DOHH2 (cell line): ENCODE measurements at regions not wholly inside any gene's neighbourhood (a gene's known extent, or its start where the extent isn't known, plus 50 kb on each side); places are given as distances from the start of the nearest gene placed in this dataset.

Experiments used
- H3F3A ChIP-seq: fragments of 200-600 bp; sonication (generic), shearing (Covaris generic); 2 replicates; pipeline ENCODE4 v1.6.0; 2016; ENCODE audit warnings: antibody characterized with exemption, mild to moderate bottlenecking; ENCODE audit not compliant: control insufficient read depth, insufficient read depth
- H3K27ac ChIP-seq: fragments of 200-600 bp; sonication (generic); 2 replicates; pipeline ENCODE4 v1.5.1; 2014; ENCODE audit warnings: low read depth, mild to moderate bottlenecking, low read length, moderate library complexity
- H3K27me3 ChIP-seq: fragments of 200-600 bp; sonication (generic); 2 replicates; pipeline ENCODE4 v1.6.1; 2014; ENCODE audit warnings: mild to moderate bottlenecking, low read length, mixed read lengths; ENCODE audit not compliant: control insufficient read depth
- H3K36me3 ChIP-seq: fragments of 200-600 bp; sonication (generic); 2 replicates; pipeline ENCODE4 v1.6.1; 2014; ENCODE audit warnings: mild to moderate bottlenecking, low read length, moderate library complexity, mixed read lengths; ENCODE audit not compliant: control insufficient read depth
- H3K4me1 ChIP-seq: fragments of 200-600 bp; sonication (generic); 2 replicates; pipeline ENCODE4 v1.6.1; 2014; ENCODE audit warnings: mild to moderate bottlenecking, low read length, mixed read lengths; ENCODE audit not compliant: control insufficient read depth
- H3K4me2 ChIP-seq: fragments of 200-600 bp; sonication (generic); 2 replicates; pipeline ENCODE4 v1.6.0; 2014; ENCODE audit warnings: mild to moderate bottlenecking, low read length, moderate library complexity
- H3K4me3 ChIP-seq: fragments of 200-600 bp; sonication (generic); 2 replicates; pipeline ENCODE4 v1.5.1; 2014; ENCODE audit warnings: mild to moderate bottlenecking, low read length, mixed read lengths
- H3K79me2 ChIP-seq: fragments of 200-600 bp; sonication (generic); 2 replicates; pipeline ENCODE4 v1.6.1; 2014; ENCODE audit warnings: mild to moderate bottlenecking, low read length, mixed read lengths; ENCODE audit not compliant: control insufficient read depth
- H3K9me2 ChIP-seq: fragments of 200-600 bp; sonication (generic); replicated peaks from 2 replicates; pipeline ENCODE4 v1.6.1; 2014; ENCODE audit warnings: mild to moderate bottlenecking, low read length, mixed read lengths; ENCODE audit not compliant: control insufficient read depth
- H3K9me3 ChIP-seq: fragments of 200-600 bp; sonication (generic); 2 replicates; pipeline ENCODE4 v1.6.1; 2014; ENCODE audit warnings: antibody characterized with exemption, low read length, mixed read lengths; ENCODE audit not compliant: control insufficient read depth, insufficient read depth
- H4K20me1 ChIP-seq: fragments of 200-600 bp; sonication (generic); 2 replicates; pipeline ENCODE4 v1.6.0; 2014; ENCODE audit warnings: low read depth, mild to moderate bottlenecking, antibody characterized with exemption, low read length, moderate library complexity; ENCODE audit not compliant: control insufficient read depth, insufficient read depth
- EZH2phosphoT487 ChIP-seq: fragments of 200-600 bp; sonication (generic); IDR thresholded peaks from 2 replicates; pipeline ENCODE4 v1.6.1; 2017; ENCODE audit warnings: borderline replicate concordance, mild to moderate bottlenecking, antibody characterized with exemption, low read length, moderate library complexity, mixed read lengths
- TF ChIP-seq, protein P1 (sequence below): fragments of 200-600 bp; sonication (generic); IDR thresholded peaks from one replicate; pipeline ENCODE4 v1.5.1; 2014; ENCODE audit warnings: antibody characterized with exemption, mild to moderate bottlenecking, low read depth, low read length; ENCODE audit not compliant: poor library complexity, severe bottlenecking

DNA sequence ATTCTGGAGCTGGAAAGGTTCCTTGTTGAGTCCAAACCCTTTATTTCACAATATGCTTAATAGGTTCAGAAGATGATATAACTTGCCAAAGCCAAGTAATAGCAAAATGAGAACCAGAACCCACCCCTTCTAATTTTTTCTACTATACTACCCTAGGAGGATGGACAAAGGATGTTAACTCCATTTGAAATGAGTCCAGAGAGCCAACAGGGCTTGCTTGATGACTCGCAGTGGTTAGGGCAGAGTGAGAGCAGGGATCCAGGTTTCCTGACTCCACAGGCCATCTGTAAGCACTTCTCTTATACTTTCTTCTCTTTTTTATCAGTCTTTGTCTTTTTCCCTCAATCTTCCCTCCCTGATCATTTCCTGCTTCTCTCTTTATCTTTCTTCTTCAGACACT lies 668.1 kb downstream of the MED13L start:
- no peak for TF ChIP-seq EZH2phosphoT487
- TF ChIP-seq, protein P1, sequence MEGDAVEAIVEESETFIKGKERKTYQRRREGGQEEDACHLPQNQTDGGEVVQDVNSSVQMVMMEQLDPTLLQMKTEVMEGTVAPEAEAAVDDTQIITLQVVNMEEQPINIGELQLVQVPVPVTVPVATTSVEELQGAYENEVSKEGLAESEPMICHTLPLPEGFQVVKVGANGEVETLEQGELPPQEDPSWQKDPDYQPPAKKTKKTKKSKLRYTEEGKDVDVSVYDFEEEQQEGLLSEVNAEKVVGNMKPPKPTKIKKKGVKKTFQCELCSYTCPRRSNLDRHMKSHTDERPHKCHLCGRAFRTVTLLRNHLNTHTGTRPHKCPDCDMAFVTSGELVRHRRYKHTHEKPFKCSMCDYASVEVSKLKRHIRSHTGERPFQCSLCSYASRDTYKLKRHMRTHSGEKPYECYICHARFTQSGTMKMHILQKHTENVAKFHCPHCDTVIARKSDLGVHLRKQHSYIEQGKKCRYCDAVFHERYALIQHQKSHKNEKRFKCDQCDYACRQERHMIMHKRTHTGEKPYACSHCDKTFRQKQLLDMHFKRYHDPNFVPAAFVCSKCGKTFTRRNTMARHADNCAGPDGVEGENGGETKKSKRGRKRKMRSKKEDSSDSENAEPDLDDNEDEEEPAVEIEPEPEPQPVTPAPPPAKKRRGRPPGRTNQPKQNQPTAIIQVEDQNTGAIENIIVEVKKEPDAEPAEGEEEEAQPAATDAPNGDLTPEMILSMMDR, result no peak
- H3K9me3 ChIP-seq, result no peaks in the 10 kb centered on the region
- no peaks in the 10 kb centered on the region for H3K9me2 ChIP-seq
- no peaks in the 10 kb centered on the region for H4K20me1 ChIP-seq
- no peaks in the 10 kb centered on the region for H3K4me1 ChIP-seq
- no peak overlapping the region for H3K27ac ChIP-seq
- H3K4me2 ChIP-seq, result no peak overlapping the region
- H3F3A ChIP-seq, result no peaks in the 10 kb centered on the region
- H3K79me2 ChIP-seq, result no peaks in the 10 kb centered on the region
- no peaks in the 10 kb centered on the region for H3K36me3 ChIP-seq
- no peaks in the 10 kb centered on the region for H3K27me3 ChIP-seq
- H3K4me3 ChIP-seq, result no peak overlapping the region

DNA sequence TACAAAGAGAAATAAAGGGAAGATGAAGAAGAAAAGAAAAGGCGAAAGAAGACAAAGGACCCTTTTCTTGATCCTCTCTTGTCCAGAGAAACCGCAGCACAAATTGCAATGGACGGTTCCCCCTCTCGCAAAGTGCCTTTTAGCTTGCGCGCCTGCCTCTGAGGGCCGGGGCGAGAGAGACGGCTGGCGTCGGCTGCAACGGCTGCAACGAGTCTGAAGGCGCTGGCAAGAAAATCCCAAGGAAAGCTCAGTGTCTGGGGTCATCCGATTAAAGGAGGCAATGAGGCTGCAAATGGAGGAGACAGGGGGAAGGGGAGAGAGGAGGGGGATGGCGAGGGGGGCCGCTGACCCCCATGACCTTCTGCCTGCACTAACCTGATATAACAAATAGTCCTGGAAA lies 671.5 kb downstream of the MED13L start:
- Histone ChIP-seq H3K4me3 (no peak overlapping the region), H4K20me1 (no peaks in the 10 kb centered on the region), H3F3A (no peaks in the 10 kb centered on the region), H3K36me3 (no peaks in the 10 kb centered on the region), H3K27ac (no peak overlapping the region), H3K9me2 (no peaks in the 10 kb centered on the region), H3K4me2 (no peak overlapping the region), H3K27me3 (no peaks in the 10 kb centered on the region), H3K79me2 (no peaks in the 10 kb centered on the region), H3K4me1 (no peaks in the 10 kb centered on the region), H3K9me3 (no peaks in the 10 kb centered on the region)
- TF ChIP-seq, protein P1, result no peak
- TF ChIP-seq EZH2phosphoT487, result no peak

DNA sequence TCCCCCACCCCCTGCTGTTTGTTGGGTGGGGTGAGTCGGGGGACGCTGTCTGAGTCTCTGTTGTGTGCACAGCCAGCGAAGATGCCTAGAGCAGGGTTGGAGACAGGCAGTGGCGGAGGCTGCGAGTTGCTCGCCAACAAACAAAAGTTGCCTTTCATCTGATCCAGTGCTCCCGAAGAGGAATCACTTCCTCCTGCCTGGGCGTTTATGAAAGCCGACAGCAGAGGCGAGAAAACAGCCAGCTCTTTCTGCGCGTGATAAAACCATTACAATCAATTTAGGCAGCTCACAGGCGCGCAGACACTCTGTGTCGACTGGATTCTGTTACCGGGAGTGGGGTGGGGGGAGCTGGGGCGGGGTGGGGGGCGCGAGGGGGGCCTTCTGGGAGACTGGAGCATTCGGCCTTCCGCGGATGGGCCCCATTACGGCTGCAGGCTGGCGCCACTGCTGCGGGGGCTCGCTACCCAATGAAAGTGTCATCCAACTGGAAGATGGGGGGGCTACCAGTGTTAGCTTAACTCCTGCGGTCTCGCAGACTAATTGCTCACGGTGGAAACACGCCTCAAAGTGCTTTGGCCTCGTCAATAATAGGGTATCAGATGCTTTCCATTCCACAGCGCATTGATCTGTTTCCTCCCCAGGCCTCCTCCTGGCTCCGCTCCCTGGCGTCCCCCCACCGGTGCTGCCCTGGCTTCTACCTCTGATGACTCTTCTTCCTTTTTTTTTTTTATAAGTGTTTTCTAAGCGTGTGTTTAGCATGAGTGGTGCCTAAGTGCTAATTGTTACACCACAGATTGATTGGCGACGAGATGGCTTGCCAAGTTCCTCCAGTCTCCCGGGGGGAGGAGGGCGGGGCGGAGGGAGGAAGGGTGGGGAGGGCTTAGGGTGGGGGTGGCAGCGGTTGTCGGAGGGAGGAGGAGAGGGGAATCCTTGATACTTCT lies 678.4 kb downstream of the MED13L start:
- Histone ChIP-seq H3K4me3 (no peak overlapping the region), H3K27ac (no peak overlapping the region), H3K27me3 (no peaks in the 10 kb centered on the region), H3K4me2 (no peak overlapping the region), H3K9me3 (no peaks in the 10 kb centered on the region), H3K9me2 (no peaks in the 10 kb centered on the region), H3F3A (no peaks in the 10 kb centered on the region), H3K4me1 (no peaks in the 10 kb centered on the region), H4K20me1 (no peaks in the 10 kb centered on the region), H3K79me2 (no peaks in the 10 kb centered on the region), H3K36me3 (no peaks in the 10 kb centered on the region)
- TF ChIP-seq, protein P1, result no peak
- TF ChIP-seq EZH2phosphoT487, result no peak
